ENCODE measurements at regions not wholly inside any gene's neighbourhood (a gene's known extent, or its start where the extent isn't known, plus 50 kb on each side); places are given as distances from the start of the nearest gene placed in this dataset.
"Not testable (repeated sequence)": the region's sequence is repeated elsewhere in the genome, so short reads cannot be mapped to it uniquely, and the experiment has no call there.

DNA sequence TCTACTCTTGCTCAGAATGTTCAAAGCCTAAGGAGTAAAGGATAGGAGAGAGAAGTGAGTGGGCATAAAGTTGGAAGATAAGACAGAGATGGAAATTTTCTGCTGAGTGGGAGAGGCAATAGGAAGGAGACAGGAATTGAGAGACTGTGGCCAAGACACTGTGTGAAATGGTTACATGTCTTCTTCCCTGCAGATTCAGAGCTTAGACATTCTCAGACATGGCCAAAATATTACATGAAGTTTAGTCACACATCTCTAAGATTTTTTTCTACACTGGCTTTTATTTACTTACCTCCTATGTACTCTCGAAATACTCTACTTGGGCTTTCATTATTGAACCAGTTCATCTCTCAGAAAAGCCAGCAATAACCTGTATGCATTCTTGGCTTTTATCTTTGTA, 363.0 kb upstream of the FANCL start:
- DNase-seq (no peak), ATAC-seq (no peak)
- no peak overlapping the region for H3K27ac ChIP-seq (ENCODE audit: low read depth, low read length)
- intact Hi-C loops (cut with micrococcal nuclease) = no loop called here
- no peaks in the 10 kb centered on the region for H3K4me1 Mint-ChIP-seq
- H3K27me3 ChIP-seq (ENCODE audit: control insufficient read depth in 2 of 2, insufficient read depth in 2 of 2, low read length in 2 of 2) = no peaks in the 10 kb centered on the region
- CTCF ChIA-PET = no interaction called here
- peaks cover 0 to 6% (median 0%) of the 10 kb centered on the region in 5 donors for H3K27me3 Mint-ChIP-seq
- H3K9me3 Mint-ChIP-seq = peaks cover 0 to 4% (median 0%) of the 10 kb centered on the region in 11 donors
- no peak overlapping the region for H3K27ac Mint-ChIP-seq
- POLR2A ChIA-PET = no interaction called here
- H3K36me3 ChIP-seq (ENCODE audit: control insufficient read depth in 2 of 3, insufficient read depth in 3 of 3, low read length in 3 of 3) = no peaks in the 10 kb centered on the region
- H3K36me3 Mint-ChIP-seq = no peaks in the 10 kb centered on the region
- no peaks in the 10 kb centered on the region for H3K4me1 ChIP-seq (ENCODE audit: control insufficient read depth in 2 of 2, insufficient read depth in 2 of 2, low read length in 2 of 2)
- no peaks in the 10 kb centered on the region for H3K9me3 ChIP-seq (ENCODE audit: control insufficient read depth in 2 of 3, low read length in 3 of 3)
- H3K4me3 Mint-ChIP-seq = no peak overlapping the region
- no peak overlapping the region for H3K4me3 ChIP-seq (ENCODE audit: low read length)

DNA sequence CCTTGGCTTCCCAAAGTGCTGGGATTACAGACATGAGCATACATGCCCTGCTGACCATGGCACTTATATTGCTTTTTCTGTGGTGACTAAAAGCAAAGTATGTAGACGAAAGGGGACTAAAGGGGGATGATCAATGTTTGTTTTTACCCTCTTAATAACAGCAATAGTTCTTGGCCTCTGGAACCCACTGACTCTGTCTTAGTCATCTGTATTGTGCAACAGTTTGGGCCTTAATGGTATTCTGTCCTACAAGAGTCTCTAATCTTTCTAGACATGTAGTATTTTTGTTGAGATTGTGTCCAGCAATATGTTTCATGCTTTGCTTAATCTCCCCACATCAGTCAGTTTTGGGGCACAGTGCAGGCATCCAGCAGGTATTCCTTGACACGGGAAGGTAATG, 359.9 kb upstream of the FANCL start:
- no peak overlapping the region for H3K4me3 ChIP-seq (ENCODE audit: low read length)
- no peak overlapping the region for H3K4me3 Mint-ChIP-seq
- no peak overlapping the region for H3K27ac ChIP-seq (ENCODE audit: low read depth, low read length)
- intact Hi-C loops (cut with micrococcal nuclease) = no loop called here
- ChIA-PET CTCF (no interaction called here), POLR2A (no interaction called here)
- H3K27ac Mint-ChIP-seq = no peak overlapping the region
- no peaks in the 10 kb centered on the region for H3K9me3 ChIP-seq (ENCODE audit: control insufficient read depth in 2 of 3, low read length in 3 of 3)
- peaks cover 0 to 3% (median 0%) of the 10 kb centered on the region in 11 donors for H3K9me3 Mint-ChIP-seq
- no peaks in the 10 kb centered on the region for H3K36me3 Mint-ChIP-seq
- no peaks in the 10 kb centered on the region for H3K4me1 Mint-ChIP-seq
- H3K4me1 ChIP-seq (ENCODE audit: control insufficient read depth in 2 of 2, insufficient read depth in 2 of 2, low read length in 2 of 2) = no peaks in the 10 kb centered on the region
- no peaks in the 10 kb centered on the region for H3K27me3 ChIP-seq (ENCODE audit: control insufficient read depth in 2 of 2, insufficient read depth in 2 of 2, low read length in 2 of 2)
- ATAC-seq (no peak), DNase-seq (no peak)
- no peaks in the 10 kb centered on the region for H3K36me3 ChIP-seq (ENCODE audit: control insufficient read depth in 2 of 3, insufficient read depth in 3 of 3, low read length in 3 of 3)
- H3K27me3 Mint-ChIP-seq = peaks cover 0 to 6% (median 0%) of the 10 kb centered on the region in 5 donors

- Mint-ChIP-seq H3K27me3 (no peaks in the 10 kb centered on the region), H3K4me1 (no peaks in the 10 kb centered on the region), H3K4me3 (no peak overlapping the region), H3K9me3 (peaks cover 0 to 3% (median 0%) of the 10 kb centered on the region in 11 donors), H3K36me3 (no peaks in the 10 kb centered on the region), H3K27ac (no peak overlapping the region)
- H3K4me1 ChIP-seq (ENCODE audit: control insufficient read depth in 2 of 2, insufficient read depth in 2 of 2, low read length in 2 of 2) = no peaks in the 10 kb centered on the region
- H3K27ac ChIP-seq (ENCODE audit: low read depth, low read length) = no peak overlapping the region
- CTCF ChIA-PET = interaction anchor here (0.7 kb wide), 1 partner anchor 11 kb away, joined by 4 read pairs; no protein-coding TSS in a partner anchor
- no peak overlapping the region for H3K4me3 ChIP-seq (ENCODE audit: low read length)
- POLR2A ChIA-PET = no interaction called here
- H3K27me3 ChIP-seq (ENCODE audit: control insufficient read depth in 2 of 2, insufficient read depth in 2 of 2, low read length in 2 of 2) = no peaks in the 10 kb centered on the region
- no peaks in the 10 kb centered on the region for H3K36me3 ChIP-seq (ENCODE audit: control insufficient read depth in 2 of 3, insufficient read depth in 3 of 3, low read length in 3 of 3)
- H3K9me3 ChIP-seq (ENCODE audit: control insufficient read depth in 2 of 3, low read length in 3 of 3) = no peaks in the 10 kb centered on the region
- intact Hi-C loops (cut with micrococcal nuclease) = no loop called here
- DNase-seq = no peak
- ATAC-seq = no peak
These were observed 357.0 kb upstream of the FANCL start for GRCh38 chr2:58598171-58598570.

GRCh38 chr2:58595714-58596113, 354.6 kb upstream of the FANCL start:
- Mint-ChIP-seq H3K4me3 (no peak overlapping the region), H3K36me3 (no peaks in the 10 kb centered on the region), H3K4me1 (no peaks in the 10 kb centered on the region), H3K27me3 (no peaks in the 10 kb centered on the region), H3K27ac (no peak overlapping the region), H3K9me3 (peaks cover 0 to 3% (median 0%) of the 10 kb centered on the region in 11 donors)
- Histone ChIP-seq H3K9me3 (ENCODE audit: control insufficient read depth in 2 of 3, low read length in 3 of 3) (no peaks in the 10 kb centered on the region), H3K4me3 (ENCODE audit: low read length) (no peak overlapping the region), H3K36me3 (ENCODE audit: control insufficient read depth in 2 of 3, insufficient read depth in 3 of 3, low read length in 3 of 3) (no peaks in the 10 kb centered on the region), H3K4me1 (ENCODE audit: control insufficient read depth in 2 of 2, insufficient read depth in 2 of 2, low read length in 2 of 2) (no peaks in the 10 kb centered on the region), H3K27me3 (ENCODE audit: control insufficient read depth in 2 of 2, insufficient read depth in 2 of 2, low read length in 2 of 2) (no peaks in the 10 kb centered on the region), H3K27ac (ENCODE audit: low read depth, low read length) (no peak overlapping the region)
- POLR2A ChIA-PET = interaction anchor here (0.6 kb wide), 1 partner anchor 552 kb away, joined by 4 read pairs; no protein-coding TSS in a partner anchor
- CTCF ChIA-PET = no interaction called here
- intact Hi-C loops (cut with micrococcal nuclease) = no loop called here
- no peak for ATAC-seq
- no peak for DNase-seq

- CTCF ChIA-PET = no interaction called here
- Histone ChIP-seq H3K36me3 (ENCODE audit: control insufficient read depth in 2 of 3, insufficient read depth in 3 of 3, low read length in 3 of 3) (no peaks in the 10 kb centered on the region), H3K4me3 (ENCODE audit: low read length) (no peak overlapping the region), H3K9me3 (ENCODE audit: control insufficient read depth in 2 of 3, low read length in 3 of 3) (no peaks in the 10 kb centered on the region), H3K27me3 (ENCODE audit: control insufficient read depth in 2 of 2, insufficient read depth in 2 of 2, low read length in 2 of 2) (no peaks in the 10 kb centered on the region), H3K4me1 (ENCODE audit: control insufficient read depth in 2 of 2, insufficient read depth in 2 of 2, low read length in 2 of 2) (no peaks in the 10 kb centered on the region), H3K27ac (ENCODE audit: low read depth, low read length) (no peak overlapping the region)
- DNase-seq (no peak), ATAC-seq (no peak)
- H3K4me1 Mint-ChIP-seq = no peaks in the 10 kb centered on the region
- POLR2A ChIA-PET = no interaction called here
- no peaks in the 10 kb centered on the region for H3K27me3 Mint-ChIP-seq
- no peak overlapping the region for H3K4me3 Mint-ChIP-seq
- H3K27ac Mint-ChIP-seq = no peak overlapping the region
- intact Hi-C loops (cut with micrococcal nuclease) = no loop called here
- peaks cover 0 to 3% (median 0%) of the 10 kb centered on the region in 11 donors for H3K9me3 Mint-ChIP-seq
- H3K36me3 Mint-ChIP-seq = no peaks in the 10 kb centered on the region
These were observed 353.6 kb upstream of the FANCL start for GRCh38 chr2:58594762-58595161.

- Mint-ChIP-seq H3K9me3 (peaks cover 0 to 3% (median 0%) of the 10 kb centered on the region in 11 donors), H3K4me1 (no peaks in the 10 kb centered on the region), H3K4me3 (no peak overlapping the region), H3K36me3 (no peaks in the 10 kb centered on the region), H3K27me3 (no peaks in the 10 kb centered on the region), H3K27ac (no peak overlapping the region)
- Histone ChIP-seq H3K4me3 (ENCODE audit: low read length) (no peak overlapping the region), H3K4me1 (ENCODE audit: control insufficient read depth in 2 of 2, insufficient read depth in 2 of 2, low read length in 2 of 2) (no peaks in the 10 kb centered on the region), H3K36me3 (ENCODE audit: control insufficient read depth in 2 of 3, insufficient read depth in 3 of 3, low read length in 3 of 3) (no peaks in the 10 kb centered on the region), H3K27ac (ENCODE audit: low read depth, low read length) (no peak overlapping the region), H3K27me3 (ENCODE audit: control insufficient read depth in 2 of 2, insufficient read depth in 2 of 2, low read length in 2 of 2) (no peaks in the 10 kb centered on the region), H3K9me3 (ENCODE audit: control insufficient read depth in 2 of 3, low read length in 3 of 3) (no peaks in the 10 kb centered on the region)
- POLR2A ChIA-PET = no interaction called here
- CTCF ChIA-PET = no interaction called here
- ATAC-seq (no peak), DNase-seq (no peak)
- intact Hi-C loops (cut with micrococcal nuclease) = no loop called here
These were observed 353.1 kb upstream of the FANCL start for GRCh38 chr2:58594175-58594574.

- H3K4me3 ChIP-seq (ENCODE audit: low read length); H3K9me3 Mint-ChIP-seq; H3K36me3 ChIP-seq (ENCODE audit: control insufficient read depth in 2 of 3, insufficient read depth in 3 of 3, low read length in 3 of 3); DNase-seq; H3K4me1 Mint-ChIP-seq; H3K27me3 Mint-ChIP-seq; ATAC-seq; H3K27me3 ChIP-seq (ENCODE audit: control insufficient read depth in 2 of 2, insufficient read depth in 2 of 2, low read length in 2 of 2); POLR2A ChIA-PET; H3K4me3 Mint-ChIP-seq; H3K9me3 ChIP-seq (ENCODE audit: control insufficient read depth in 2 of 3, low read length in 3 of 3); H3K27ac ChIP-seq (ENCODE audit: low read depth, low read length); CTCF ChIA-PET; intact Hi-C loops (cut with micrococcal nuclease); H3K27ac Mint-ChIP-seq; H3K4me1 ChIP-seq (ENCODE audit: control insufficient read depth in 2 of 2, insufficient read depth in 2 of 2, low read length in 2 of 2); H3K36me3 Mint-ChIP-seq: not testable (repeated sequence)
These were observed 345.1 kb upstream of the FANCL start for GRCh38 chr2:58586178-58586577.

All from naive thymus-derived CD4-positive, alpha-beta T cell (primary cell).